ENCODE measurements at regions not wholly inside any gene's neighbourhood (a gene's known extent, or its start where the extent isn't known, plus 50 kb on each side); places are given as distances from the start of the nearest gene placed in this dataset.
A peak's percentile ranks its signal among the peaks of the same experiment; 100 is the strongest.

DNA sequence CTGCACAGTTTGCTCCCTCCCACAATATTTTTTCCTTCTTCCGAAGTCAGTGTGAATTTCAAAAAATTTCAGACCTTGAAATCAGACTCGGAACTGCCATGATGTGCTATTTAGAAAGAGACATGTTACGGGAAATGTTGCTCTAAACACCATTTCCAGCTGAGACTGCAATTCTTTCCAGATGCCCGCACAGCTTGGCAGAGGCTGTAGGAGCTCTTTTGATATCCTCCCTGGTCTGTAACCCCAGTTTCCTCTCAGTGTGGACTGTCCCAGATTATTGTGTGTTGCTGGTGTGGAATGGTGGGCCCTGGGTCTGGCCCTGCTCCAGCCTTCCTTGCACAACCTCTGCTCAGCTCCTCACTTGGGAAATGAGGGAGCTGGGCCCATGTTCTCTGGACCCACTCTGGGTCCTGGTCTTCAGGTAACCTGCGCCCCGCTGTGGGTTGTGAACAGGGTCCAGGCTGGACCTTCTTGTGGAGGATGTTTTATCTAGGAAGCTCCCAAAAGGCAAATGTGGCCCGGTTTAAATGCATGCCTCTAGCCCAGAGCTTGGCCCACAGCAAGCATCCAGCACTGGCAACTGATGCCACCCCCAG is 172.8 kb upstream of the CXCL12 start:
- Histone ChIP-seq H3K4me3 (no peak overlapping the region), H3K9me3 (no peaks in the 10 kb centered on the region), H3K36me3 (no peaks in the 10 kb centered on the region), H3K27me3 (no peaks in the 10 kb centered on the region), H3K4me1 (no peaks in the 10 kb centered on the region), H3K27ac (no peak overlapping the region)
- TF ChIP-seq, protein P1, sequence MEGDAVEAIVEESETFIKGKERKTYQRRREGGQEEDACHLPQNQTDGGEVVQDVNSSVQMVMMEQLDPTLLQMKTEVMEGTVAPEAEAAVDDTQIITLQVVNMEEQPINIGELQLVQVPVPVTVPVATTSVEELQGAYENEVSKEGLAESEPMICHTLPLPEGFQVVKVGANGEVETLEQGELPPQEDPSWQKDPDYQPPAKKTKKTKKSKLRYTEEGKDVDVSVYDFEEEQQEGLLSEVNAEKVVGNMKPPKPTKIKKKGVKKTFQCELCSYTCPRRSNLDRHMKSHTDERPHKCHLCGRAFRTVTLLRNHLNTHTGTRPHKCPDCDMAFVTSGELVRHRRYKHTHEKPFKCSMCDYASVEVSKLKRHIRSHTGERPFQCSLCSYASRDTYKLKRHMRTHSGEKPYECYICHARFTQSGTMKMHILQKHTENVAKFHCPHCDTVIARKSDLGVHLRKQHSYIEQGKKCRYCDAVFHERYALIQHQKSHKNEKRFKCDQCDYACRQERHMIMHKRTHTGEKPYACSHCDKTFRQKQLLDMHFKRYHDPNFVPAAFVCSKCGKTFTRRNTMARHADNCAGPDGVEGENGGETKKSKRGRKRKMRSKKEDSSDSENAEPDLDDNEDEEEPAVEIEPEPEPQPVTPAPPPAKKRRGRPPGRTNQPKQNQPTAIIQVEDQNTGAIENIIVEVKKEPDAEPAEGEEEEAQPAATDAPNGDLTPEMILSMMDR (IDR thresholded peaks at IDR 0.05) = no peak
- no peak for TF ChIP-seq POLR2AphosphoS5 (IDR thresholded peaks at IDR 0.05; ENCODE audit: insufficient read depth in 1 of 2, low read depth in 1 of 2)
- no peak for TF ChIP-seq POLR2A (IDR thresholded peaks at IDR 0.05)
- intact Hi-C loops (cut with DNase I) = no loop called here
- no peak for DNase-seq (ENCODE audit: extremely low spot score in 2 of 2)

DNA sequence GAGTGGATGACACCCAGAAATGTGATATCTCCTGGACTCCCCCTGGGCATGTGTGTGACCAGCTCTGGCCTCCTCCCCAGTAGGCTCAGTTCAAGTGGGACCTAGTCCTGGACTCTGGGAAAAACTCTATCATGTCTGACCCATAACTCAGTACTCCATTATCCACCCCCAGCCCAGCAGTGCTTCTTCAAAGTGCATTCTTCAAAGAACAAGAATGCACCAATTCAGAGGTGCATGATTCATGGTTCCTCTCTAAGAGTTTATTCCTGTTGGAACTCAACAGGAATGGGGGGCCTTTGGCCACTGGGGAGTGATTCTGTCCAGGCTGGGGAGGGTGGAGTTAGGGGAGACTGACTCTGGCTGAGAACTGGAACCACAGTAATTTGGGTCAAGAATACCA is 173.6 kb upstream of the CXCL12 start:
- Histone ChIP-seq H3K4me3 (no peak overlapping the region), H3K27ac (no peak overlapping the region), H3K4me1 (no peaks in the 10 kb centered on the region), H3K9me3 (no peaks in the 10 kb centered on the region), H3K36me3 (no peaks in the 10 kb centered on the region), H3K27me3 (no peaks in the 10 kb centered on the region)
- DNase-seq (ENCODE audit: extremely low spot score in 2 of 2) = no peak
- intact Hi-C loops (cut with DNase I) = no loop called here
- TF ChIP-seq, protein P1 (IDR thresholded peaks at IDR 0.05) = no peak
- no peak for TF ChIP-seq POLR2A (IDR thresholded peaks at IDR 0.05)
- TF ChIP-seq POLR2AphosphoS5 (IDR thresholded peaks at IDR 0.05; ENCODE audit: insufficient read depth in 1 of 2, low read depth in 1 of 2) = no peak

DNA sequence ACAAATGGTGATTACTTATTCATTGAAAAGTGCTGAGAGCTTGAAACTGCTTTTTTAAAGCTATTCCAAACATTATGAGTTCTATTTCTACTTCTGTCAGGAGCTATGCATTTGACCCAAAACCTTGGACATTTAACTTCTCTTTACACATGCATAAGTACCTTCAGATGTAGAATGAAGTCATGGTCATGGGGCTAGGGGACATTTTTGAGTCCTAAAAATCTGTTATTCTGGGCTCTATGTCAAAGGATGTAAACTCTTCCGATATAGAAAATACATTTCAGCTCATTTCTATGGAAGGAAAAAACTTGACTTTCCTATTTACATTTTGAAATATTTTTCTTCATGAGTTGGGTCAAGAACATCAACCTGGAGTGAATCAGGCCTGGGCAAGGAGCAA is 179.5 kb upstream of the CXCL12 start:
- TF ChIP-seq, protein P1 (IDR thresholded peaks at IDR 0.05) = no peak
- TF ChIP-seq POLR2A (IDR thresholded peaks at IDR 0.05) (no peak), POLR2AphosphoS5 (IDR thresholded peaks at IDR 0.05; ENCODE audit: insufficient read depth in 1 of 2, low read depth in 1 of 2) (no peak)
- no peak overlapping the region for H3K4me3 ChIP-seq
- intact Hi-C loops (cut with DNase I) = no loop called here
- DNase-seq (ENCODE audit: extremely low spot score in 2 of 2) = no peak
- peaks cover under 1% of the 10 kb centered on the region for H3K4me1 ChIP-seq
- no peaks in the 10 kb centered on the region for H3K36me3 ChIP-seq
- no peaks in the 10 kb centered on the region for H3K27me3 ChIP-seq
- H3K27ac ChIP-seq = no peak overlapping the region
- H3K9me3 ChIP-seq = no peaks in the 10 kb centered on the region

DNA sequence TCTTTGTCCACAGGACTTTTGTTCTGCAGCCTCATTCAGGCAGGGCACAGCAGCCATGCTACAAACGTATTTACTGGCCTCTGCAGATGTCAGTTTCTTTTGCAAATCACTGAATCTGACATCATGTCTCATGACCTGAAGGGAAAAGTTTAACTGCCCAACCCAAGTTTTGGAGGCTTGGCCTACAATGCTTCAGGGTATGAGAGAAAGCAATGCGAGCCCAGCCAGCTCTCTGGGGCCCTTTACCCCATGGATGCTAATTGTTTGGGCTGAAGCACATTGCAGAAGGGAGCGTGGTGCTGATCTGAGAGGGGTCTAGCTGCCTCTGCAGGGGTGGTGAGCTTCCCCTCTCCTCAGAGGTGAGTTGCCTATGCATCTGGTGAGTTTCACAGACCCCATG is 179.9 kb upstream of the CXCL12 start:
- no peak overlapping the region for H3K4me3 ChIP-seq
- H3K27me3 ChIP-seq = no peaks in the 10 kb centered on the region
- H3K36me3 ChIP-seq = no peaks in the 10 kb centered on the region
- TF ChIP-seq POLR2A (IDR thresholded peaks at IDR 0.05) = no peak
- no peak for TF ChIP-seq POLR2AphosphoS5 (IDR thresholded peaks at IDR 0.05; ENCODE audit: insufficient read depth in 1 of 2, low read depth in 1 of 2)
- TF ChIP-seq, protein P1 (IDR thresholded peaks at IDR 0.05) = no peak
- no peak overlapping the region for H3K27ac ChIP-seq
- peaks cover 5% of the 10 kb centered on the region for H3K4me1 ChIP-seq
- intact Hi-C loops (cut with DNase I) = no loop called here
- no peaks in the 10 kb centered on the region for H3K9me3 ChIP-seq
- peak in 1 of 2 donors; percentile 56 for DNase-seq (ENCODE audit: extremely low spot score in 2 of 2)

DNA sequence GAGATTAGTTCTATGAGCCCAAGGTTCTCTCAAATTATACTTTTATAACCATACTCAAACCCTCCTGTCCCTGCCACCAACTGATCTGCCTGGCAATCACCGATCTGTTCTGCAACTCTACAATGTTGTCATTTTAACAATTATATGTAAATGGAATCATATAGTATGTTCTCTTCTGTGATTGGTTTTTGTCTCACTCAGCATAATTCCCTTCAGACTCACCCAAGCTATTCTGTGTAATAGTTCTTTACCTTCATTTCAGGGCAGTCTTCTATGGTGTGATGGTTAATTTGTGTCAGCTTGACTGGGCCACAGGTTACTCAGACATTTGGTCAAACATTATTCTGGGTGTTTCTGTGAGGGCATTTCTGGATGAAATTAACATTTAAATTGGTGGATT is 181.9 kb upstream of the CXCL12 start:
- no peak overlapping the region for H3K4me3 ChIP-seq
- no peaks in the 10 kb centered on the region for H3K9me3 ChIP-seq
- H3K36me3 ChIP-seq = no peaks in the 10 kb centered on the region
- H3K27me3 ChIP-seq = no peaks in the 10 kb centered on the region
- H3K27ac ChIP-seq = no peak overlapping the region
- TF ChIP-seq, protein P1 (IDR thresholded peaks at IDR 0.05) = no peak
- H3K4me1 ChIP-seq = peaks cover 10% of the 10 kb centered on the region
- DNase-seq (ENCODE audit: extremely low spot score in 2 of 2) = no peak
- intact Hi-C loops (cut with DNase I) = no loop called here

All from vagina (tissue), 2 donors.